ENCODE measurements at regions not wholly inside any gene's neighbourhood (a gene's known extent, or its start where the extent isn't known, plus 50 kb on each side); places are given as distances from the start of the nearest gene placed in this dataset.

DNA sequence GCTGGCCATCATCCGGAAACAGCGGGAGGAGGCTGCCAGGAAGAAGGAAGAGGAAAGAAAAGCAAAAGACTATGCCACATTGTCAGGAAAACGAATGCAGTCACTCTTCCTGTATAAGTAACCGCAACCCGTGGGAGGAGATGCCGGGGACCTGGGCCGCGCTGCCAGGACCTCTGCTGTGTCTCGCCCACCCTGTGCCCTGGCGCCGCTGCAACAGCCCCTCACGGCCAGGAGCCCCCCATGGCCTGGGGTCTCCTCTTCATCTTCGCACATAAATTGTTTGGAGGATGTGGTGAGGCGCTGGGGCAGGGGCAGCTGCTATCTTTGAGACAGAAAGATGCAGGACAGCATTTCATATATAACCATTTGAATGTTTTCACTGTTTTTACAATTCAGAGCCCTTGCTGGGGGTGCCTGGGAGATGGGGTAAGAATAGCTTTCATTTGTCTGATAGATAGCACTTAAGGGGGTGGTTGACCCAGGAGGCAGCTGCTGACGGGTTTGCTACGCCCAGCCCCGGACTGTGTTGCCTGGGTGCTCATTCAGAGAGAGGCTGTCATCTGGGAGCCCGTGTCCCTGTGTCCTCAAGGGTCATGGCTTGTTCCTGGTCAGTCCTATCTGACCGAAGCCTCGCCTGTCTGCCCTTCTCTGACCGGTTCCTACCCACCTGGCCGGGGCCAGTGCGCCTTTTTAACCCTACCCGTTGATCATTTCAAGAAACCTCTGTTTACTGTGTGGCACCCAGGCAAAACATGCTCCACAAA lies 1067.7 kb upstream of the COX7C start:
- TF ChIP-seq, protein P1, sequence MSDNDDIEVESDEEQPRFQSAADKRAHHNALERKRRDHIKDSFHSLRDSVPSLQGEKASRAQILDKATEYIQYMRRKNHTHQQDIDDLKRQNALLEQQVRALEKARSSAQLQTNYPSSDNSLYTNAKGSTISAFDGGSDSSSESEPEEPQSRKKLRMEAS (IDR thresholded peaks at IDR 0.05) = no peak
- TF ChIP-seq YY1 (IDR thresholded peaks at IDR 0.05; ENCODE audit: low read depth) (no peak), NFIC (IDR thresholded peaks at IDR 0.05) (no peak), CREB1 (IDR thresholded peaks at IDR 0.05; ENCODE audit: low read depth) (no peak), CEBPB (IDR thresholded peaks at IDR 0.05) (no peak), EGR1 (IDR thresholded peaks at IDR 0.05) (no peak), ZBTB7A (IDR thresholded peaks at IDR 0.05; ENCODE audit: low read depth) (no peak), RAD21 (IDR thresholded peaks at IDR 0.05; ENCODE audit: low read depth) (no peak), FOXM1 (IDR thresholded peaks at IDR 0.05; ENCODE audit: borderline replicate concordance, low read depth) (no peak), EP300 (IDR thresholded peaks at IDR 0.05; ENCODE audit: borderline replicate concordance) (no peak), TEAD4 (IDR thresholded peaks at IDR 0.05) (no peak), TAF1 (IDR thresholded peaks at IDR 0.05; ENCODE audit: low read depth) (no peak), TCF12 (IDR thresholded peaks at IDR 0.05; ENCODE audit: low read depth) (no peak)
- TF ChIP-seq, protein P2, sequence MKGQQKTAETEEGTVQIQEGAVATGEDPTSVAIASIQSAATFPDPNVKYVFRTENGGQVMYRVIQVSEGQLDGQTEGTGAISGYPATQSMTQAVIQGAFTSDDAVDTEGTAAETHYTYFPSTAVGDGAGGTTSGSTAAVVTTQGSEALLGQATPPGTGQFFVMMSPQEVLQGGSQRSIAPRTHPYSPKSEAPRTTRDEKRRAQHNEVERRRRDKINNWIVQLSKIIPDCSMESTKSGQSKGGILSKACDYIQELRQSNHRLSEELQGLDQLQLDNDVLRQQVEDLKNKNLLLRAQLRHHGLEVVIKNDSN (IDR thresholded peaks at IDR 0.05) = no peak
- TF ChIP-seq, protein P3, sequence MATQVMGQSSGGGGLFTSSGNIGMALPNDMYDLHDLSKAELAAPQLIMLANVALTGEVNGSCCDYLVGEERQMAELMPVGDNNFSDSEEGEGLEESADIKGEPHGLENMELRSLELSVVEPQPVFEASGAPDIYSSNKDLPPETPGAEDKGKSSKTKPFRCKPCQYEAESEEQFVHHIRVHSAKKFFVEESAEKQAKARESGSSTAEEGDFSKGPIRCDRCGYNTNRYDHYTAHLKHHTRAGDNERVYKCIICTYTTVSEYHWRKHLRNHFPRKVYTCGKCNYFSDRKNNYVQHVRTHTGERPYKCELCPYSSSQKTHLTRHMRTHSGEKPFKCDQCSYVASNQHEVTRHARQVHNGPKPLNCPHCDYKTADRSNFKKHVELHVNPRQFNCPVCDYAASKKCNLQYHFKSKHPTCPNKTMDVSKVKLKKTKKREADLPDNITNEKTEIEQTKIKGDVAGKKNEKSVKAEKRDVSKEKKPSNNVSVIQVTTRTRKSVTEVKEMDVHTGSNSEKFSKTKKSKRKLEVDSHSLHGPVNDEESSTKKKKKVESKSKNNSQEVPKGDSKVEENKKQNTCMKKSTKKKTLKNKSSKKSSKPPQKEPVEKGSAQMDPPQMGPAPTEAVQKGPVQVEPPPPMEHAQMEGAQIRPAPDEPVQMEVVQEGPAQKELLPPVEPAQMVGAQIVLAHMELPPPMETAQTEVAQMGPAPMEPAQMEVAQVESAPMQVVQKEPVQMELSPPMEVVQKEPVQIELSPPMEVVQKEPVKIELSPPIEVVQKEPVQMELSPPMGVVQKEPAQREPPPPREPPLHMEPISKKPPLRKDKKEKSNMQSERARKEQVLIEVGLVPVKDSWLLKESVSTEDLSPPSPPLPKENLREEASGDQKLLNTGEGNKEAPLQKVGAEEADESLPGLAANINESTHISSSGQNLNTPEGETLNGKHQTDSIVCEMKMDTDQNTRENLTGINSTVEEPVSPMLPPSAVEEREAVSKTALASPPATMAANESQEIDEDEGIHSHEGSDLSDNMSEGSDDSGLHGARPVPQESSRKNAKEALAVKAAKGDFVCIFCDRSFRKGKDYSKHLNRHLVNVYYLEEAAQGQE (IDR thresholded peaks at IDR 0.05; ENCODE audit: low read depth) = no peak

DNA sequence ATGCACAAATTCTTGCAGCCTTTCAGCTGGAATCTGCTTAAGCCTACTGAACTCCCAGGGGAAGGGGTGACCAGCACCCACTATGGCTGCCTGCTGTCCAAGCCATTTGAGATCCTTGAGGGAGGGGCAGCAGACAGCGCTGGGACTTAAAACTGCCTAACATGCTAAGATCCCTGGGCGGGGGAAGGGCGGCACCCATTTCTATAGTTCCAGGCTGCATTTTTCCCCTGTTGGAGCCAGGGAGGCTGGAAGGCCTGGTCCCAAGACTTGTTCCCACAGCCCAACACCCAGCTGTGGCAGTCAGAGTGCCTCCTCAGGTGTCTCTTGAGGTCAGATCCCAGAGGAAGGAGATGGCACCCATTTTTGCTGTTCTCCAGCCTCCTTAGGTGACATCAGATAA lies 1061.3 kb upstream of the COX7C start:
- TF ChIP-seq TEAD4 (IDR thresholded peaks at IDR 0.05) = no peak
- TF ChIP-seq ZBTB7A (IDR thresholded peaks at IDR 0.05; ENCODE audit: low read depth) = no peak
- TF ChIP-seq, protein P3 (IDR thresholded peaks at IDR 0.05; ENCODE audit: low read depth) = no peak
- no peak for TF ChIP-seq FOXM1 (IDR thresholded peaks at IDR 0.05; ENCODE audit: borderline replicate concordance, low read depth)
- TF ChIP-seq RAD21 (IDR thresholded peaks at IDR 0.05; ENCODE audit: low read depth) = no peak
- TF ChIP-seq EGR1 (IDR thresholded peaks at IDR 0.05) = no peak
- TF ChIP-seq NFIC (IDR thresholded peaks at IDR 0.05) = no peak
- no peak for TF ChIP-seq EP300 (IDR thresholded peaks at IDR 0.05; ENCODE audit: borderline replicate concordance)

DNA sequence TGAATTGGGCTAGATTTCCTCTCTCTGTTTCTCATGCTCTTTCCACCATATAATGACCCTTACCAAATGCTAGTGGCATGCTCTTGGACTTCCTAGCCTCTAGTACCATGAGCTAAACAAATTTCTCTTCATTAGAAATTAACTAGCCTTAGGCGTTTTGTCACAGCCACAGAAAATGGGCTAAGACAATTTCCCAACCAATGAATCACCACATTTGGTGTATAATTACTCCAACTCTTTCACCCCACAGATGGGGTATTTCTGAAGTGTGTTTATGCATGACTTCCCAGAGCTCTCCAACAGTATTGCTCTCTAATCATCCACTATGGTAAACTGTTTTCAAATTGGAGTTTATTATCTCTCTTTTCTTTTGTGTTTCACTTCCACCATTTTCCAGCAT lies 1041.1 kb upstream of the COX7C start:
- TF ChIP-seq, protein P3 (IDR thresholded peaks at IDR 0.05; ENCODE audit: low read depth) = no peak
- TF ChIP-seq TCF12 (IDR thresholded peaks at IDR 0.05; ENCODE audit: low read depth) = no peak
- TF ChIP-seq TAF1 (IDR thresholded peaks at IDR 0.05; ENCODE audit: low read depth) = no peak
- TF ChIP-seq FOXM1 (IDR thresholded peaks at IDR 0.05; ENCODE audit: borderline replicate concordance, low read depth) = no peak
- TF ChIP-seq, protein P1 (IDR thresholded peaks at IDR 0.05) = no peak
- no peak for TF ChIP-seq CREB1 (IDR thresholded peaks at IDR 0.05; ENCODE audit: low read depth)
- no peak for TF ChIP-seq NFIC (IDR thresholded peaks at IDR 0.05)
- TF ChIP-seq EP300 (IDR thresholded peaks at IDR 0.05; ENCODE audit: borderline replicate concordance) = no peak
- TF ChIP-seq, protein P2 (IDR thresholded peaks at IDR 0.05) = no peak
- TF ChIP-seq ZBTB7A (IDR thresholded peaks at IDR 0.05; ENCODE audit: low read depth) = no peak
- TF ChIP-seq TEAD4 (IDR thresholded peaks at IDR 0.05) = no peak
- no peak for TF ChIP-seq RAD21 (IDR thresholded peaks at IDR 0.05; ENCODE audit: low read depth)

DNA sequence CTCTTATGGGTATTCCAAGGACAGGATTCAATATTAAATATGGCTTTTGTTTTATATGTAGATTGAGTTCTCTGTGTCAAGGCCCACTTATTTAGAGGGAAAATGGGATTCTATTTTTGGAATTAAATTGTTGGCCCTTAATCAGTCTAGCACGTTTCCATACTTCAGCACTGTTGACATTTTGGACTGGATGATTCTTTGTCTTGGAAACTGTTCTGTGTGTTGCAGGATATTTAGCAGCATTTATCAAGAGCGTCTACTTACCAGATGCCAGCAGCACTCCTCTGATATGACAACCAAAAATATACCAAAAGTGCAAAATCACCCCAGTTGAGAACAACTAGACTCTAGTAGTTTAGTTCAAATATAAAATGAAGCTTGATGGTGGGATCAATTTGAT lies 1027.0 kb upstream of the COX7C start:
- TF ChIP-seq CEBPB (IDR thresholded peaks at IDR 0.05) (no peak), CREB1 (IDR thresholded peaks at IDR 0.05; ENCODE audit: low read depth) (no peak), NFIC (IDR thresholded peaks at IDR 0.05) (no peak), TCF12 (IDR thresholded peaks at IDR 0.05; ENCODE audit: low read depth) (no peak), FOXM1 (IDR thresholded peaks at IDR 0.05; ENCODE audit: borderline replicate concordance, low read depth) (no peak)
- TF ChIP-seq, protein P2 (IDR thresholded peaks at IDR 0.05) = no peak
